ENCODE measurements at regions not wholly inside any gene's neighbourhood (a gene's known extent, or its start where the extent isn't known, plus 50 kb on each side); places are given as distances from the start of the nearest gene placed in this dataset.

- no peak overlapping the region for H3K4me3 ChIP-seq (ENCODE audit: low read length)
These were observed 201.6 kb downstream of the ICOS start for GRCh38 chr2:204138206-204138605.

GRCh38 chr2:204140246-204140645 is 203.7 kb downstream of the ICOS start:
- H3K27me3 ChIP-seq (ENCODE audit: control insufficient read depth, low read length), result no peaks in the 10 kb centered on the region
- no peaks in the 10 kb centered on the region for H3F3A ChIP-seq (ENCODE audit: control insufficient read depth, insufficient read depth)
- no peaks in the 10 kb centered on the region for H3K79me2 ChIP-seq (ENCODE audit: control insufficient read depth, low read length)
- H3K36me3 ChIP-seq (ENCODE audit: control insufficient read depth, low read length), result no peaks in the 10 kb centered on the region
- no peaks in the 10 kb centered on the region for H3K9me3 ChIP-seq (ENCODE audit: control insufficient read depth, insufficient read depth, low read length)
- H3K27ac ChIP-seq (ENCODE audit: low read depth, low read length), result no peak overlapping the region
- no peak overlapping the region for H3K4me2 ChIP-seq (ENCODE audit: low read length)
- TF ChIP-seq CTCF (IDR thresholded peaks at IDR 0.05; ENCODE audit: low read depth, low read length, poor library complexity, severe bottlenecking) (no peak), EZH2phosphoT487 (IDR thresholded peaks at IDR 0.05; ENCODE audit: borderline replicate concordance, low read length) (no peak)
- no peaks in the 10 kb centered on the region for H4K20me1 ChIP-seq (ENCODE audit: control insufficient read depth, insufficient read depth, low read depth, low read length)
- no peaks in the 10 kb centered on the region for H3K4me1 ChIP-seq (ENCODE audit: control insufficient read depth, low read length)
- no peak overlapping the region for H3K4me3 ChIP-seq (ENCODE audit: low read length)
- no peaks in the 10 kb centered on the region for H3K9me2 ChIP-seq (replicated peaks; ENCODE audit: control insufficient read depth, low read length)

More at GRCh38 chr2:204138206-204138605, 201.6 kb downstream of the ICOS start:
- Histone ChIP-seq H4K20me1 (ENCODE audit: control insufficient read depth, insufficient read depth, low read depth, low read length) (no peaks in the 10 kb centered on the region), H3K27ac (ENCODE audit: low read depth, low read length) (no peak overlapping the region), H3K36me3 (ENCODE audit: control insufficient read depth, low read length) (no peaks in the 10 kb centered on the region), H3K9me3 (ENCODE audit: control insufficient read depth, insufficient read depth, low read length) (no peaks in the 10 kb centered on the region), H3K4me1 (ENCODE audit: control insufficient read depth, low read length) (no peaks in the 10 kb centered on the region), H3F3A (ENCODE audit: control insufficient read depth, insufficient read depth) (no peaks in the 10 kb centered on the region), H3K79me2 (ENCODE audit: control insufficient read depth, low read length) (no peaks in the 10 kb centered on the region), H3K9me2 (replicated peaks; ENCODE audit: control insufficient read depth, low read length) (no peaks in the 10 kb centered on the region), H3K4me2 (ENCODE audit: low read length) (no peak overlapping the region), H3K27me3 (ENCODE audit: control insufficient read depth, low read length) (no peaks in the 10 kb centered on the region)
- TF ChIP-seq CTCF (IDR thresholded peaks at IDR 0.05; ENCODE audit: low read depth, low read length, poor library complexity, severe bottlenecking), result no peak
- no peak for TF ChIP-seq EZH2phosphoT487 (IDR thresholded peaks at IDR 0.05; ENCODE audit: borderline replicate concordance, low read length)

- Histone ChIP-seq H3K4me2 (ENCODE audit: low read length) (no peak overlapping the region), H3K9me3 (ENCODE audit: control insufficient read depth, insufficient read depth, low read length) (no peaks in the 10 kb centered on the region), H3K27me3 (ENCODE audit: control insufficient read depth, low read length) (no peaks in the 10 kb centered on the region), H4K20me1 (ENCODE audit: control insufficient read depth, insufficient read depth, low read depth, low read length) (no peaks in the 10 kb centered on the region), H3F3A (ENCODE audit: control insufficient read depth, insufficient read depth) (no peaks in the 10 kb centered on the region), H3K9me2 (replicated peaks; ENCODE audit: control insufficient read depth, low read length) (no peaks in the 10 kb centered on the region), H3K4me3 (ENCODE audit: low read length) (no peak overlapping the region), H3K4me1 (ENCODE audit: control insufficient read depth, low read length) (peaks cover 4% of the 10 kb centered on the region; the same call in 1 of the 2 replicates), H3K79me2 (ENCODE audit: control insufficient read depth, low read length) (no peaks in the 10 kb centered on the region), H3K27ac (ENCODE audit: low read depth, low read length) (no peak overlapping the region), H3K36me3 (ENCODE audit: control insufficient read depth, low read length) (no peaks in the 10 kb centered on the region)
- TF ChIP-seq CTCF (IDR thresholded peaks at IDR 0.05; ENCODE audit: low read depth, low read length, poor library complexity, severe bottlenecking) (no peak), EZH2phosphoT487 (IDR thresholded peaks at IDR 0.05; ENCODE audit: borderline replicate concordance, low read length) (no peak)
These were observed 206.9 kb downstream of the ICOS start for GRCh38 chr2:204143216-204144014.

Data from DOHH2 (cell line).